PFSK-1 (cell line): ENCODE measurements at regions not wholly inside any gene's neighbourhood (a gene's known extent, or its start where the extent isn't known, plus 50 kb on each side); places are given as distances from the start of the nearest gene placed in this dataset.

ENCODE experiments used
- FOXP2 ChIP-seq: optimal IDR thresholded peaks from 2 replicates; pipeline ENCODE3; 2011; ENCODE audit warnings: borderline replicate concordance, control low read depth, inconsistent platforms; ENCODE audit not compliant: insufficient read depth; ENCODE audit errors: extremely low read length, extremely low read depth
- POLR2AphosphoS5 ChIP-seq: IDR thresholded peaks from 2 replicates; pipeline ENCODE4 v1.6.1; 2012; ENCODE audit warnings: low read depth, mild to moderate bottlenecking, control low read depth, low read length, moderate library complexity
- REST ChIP-seq, 2 experiments: IDR thresholded peaks; 2 replicates each; pipeline versions ENCODE4 v1.6.1 to v1.8.0; 2011 to 2012; ENCODE audit warnings: low read depth in 2 of 2, low read length in 2 of 2, control low read depth in 1 of 2, inconsistent platforms in 1 of 2, mild to moderate bottlenecking in 1 of 2, moderate library complexity in 1 of 2; ENCODE audit not compliant: insufficient read depth in 1 of 2
- SIN3A ChIP-seq: IDR thresholded peaks from 2 replicates; pipeline ENCODE4 v1.6.1; 2012; ENCODE audit warnings: mild to moderate bottlenecking, low read length, moderate library complexity, borderline replicate concordance; ENCODE audit not compliant: insufficient read depth
- TAF1 ChIP-seq: IDR thresholded peaks from 2 replicates; pipeline ENCODE4 v1.6.1; 2012; ENCODE audit warnings: low read length, control low read depth, borderline replicate concordance; ENCODE audit not compliant: insufficient read depth

GRCh38 chr22:22425356-22425755 lies 83.2 kb downstream of the ZNF280B start:
- TF ChIP-seq FOXP2, result no peak
- TF ChIP-seq SIN3A, result no peak
- TF ChIP-seq REST (IDR thresholded peaks at IDR 0.05; ENCODE audit: insufficient read depth in 1 of 2, low read depth in 2 of 2, low read length in 2 of 2), result no peak
- no peak for TF ChIP-seq POLR2AphosphoS5
- TF ChIP-seq TAF1, result no peak

- TF ChIP-seq REST (IDR thresholded peaks at IDR 0.05; ENCODE audit: insufficient read depth in 1 of 2, low read depth in 2 of 2, low read length in 2 of 2) (no peak), FOXP2 (no peak), SIN3A (no peak), TAF1 (no peak), POLR2AphosphoS5 (no peak)
Measured at GRCh38 chr22:22425783-22426624, 82.5 kb downstream of the ZNF280B start.

DNA sequence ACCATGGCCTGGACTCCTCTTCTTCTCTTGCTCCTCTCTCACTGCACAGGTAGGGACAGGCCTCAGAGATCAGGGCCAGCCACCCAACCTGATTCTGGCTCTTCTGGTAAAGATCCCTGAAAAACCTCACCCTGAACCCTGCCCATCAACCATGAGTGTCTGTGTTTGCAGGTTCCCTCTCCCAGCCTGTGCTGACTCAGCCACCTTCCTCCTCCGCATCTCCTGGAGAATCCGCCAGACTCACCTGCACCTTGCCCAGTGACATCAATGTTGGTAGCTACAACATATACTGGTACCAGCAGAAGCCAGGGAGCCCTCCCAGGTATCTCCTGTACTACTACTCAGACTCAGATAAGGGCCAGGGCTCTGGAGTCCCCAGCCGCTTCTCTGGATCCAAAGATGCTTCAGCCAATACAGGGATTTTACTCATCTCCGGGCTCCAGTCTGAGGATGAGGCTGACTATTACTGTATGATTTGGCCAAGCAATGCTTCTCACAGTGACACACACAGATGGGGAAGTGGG lies 80.9 kb downstream of the ZNF280B start:
- TF ChIP-seq SIN3A, result no peak
- no peak for TF ChIP-seq FOXP2
- TF ChIP-seq POLR2AphosphoS5, result no peak
- TF ChIP-seq TAF1, result no peak
- no peak for TF ChIP-seq REST (IDR thresholded peaks at IDR 0.05; ENCODE audit: insufficient read depth in 1 of 2, low read depth in 2 of 2, low read length in 2 of 2)

GRCh38 chr22:22428222-22429098 lies 80.1 kb downstream of the ZNF280B start:
- TF ChIP-seq TAF1 (no peak), FOXP2 (no peak), POLR2AphosphoS5 (no peak), REST (IDR thresholded peaks at IDR 0.05; ENCODE audit: insufficient read depth in 1 of 2, low read depth in 2 of 2, low read length in 2 of 2) (no peak), SIN3A (no peak)
